Smooth muscle cell (in vitro differentiated cells): ENCODE measurements at regions not wholly inside any gene's neighbourhood (a gene's known extent, or its start where the extent isn't known, plus 50 kb on each side); places are given as distances from the start of the nearest gene placed in this dataset.

Experiments
- DNase-seq: peaks from one replicate; lab custom pipeline; 2025; ENCODE audit not compliant: unreplicated experiment; lab: John Stamatoyannopoulos, UW
- H2AFZ ChIP-seq: fragments of 200-600 bp; sonication (generic); 2 replicates; pipeline ENCODE4 v1.6.0; 2016; ENCODE audit warnings: antibody characterized with exemption, low read depth, mild to moderate bottlenecking
- H3F3A ChIP-seq: fragments of 200-600 bp; sonication (generic); 2 replicates; pipeline ENCODE4 v1.6.0; 2017; ENCODE audit warnings: antibody characterized with exemption, low read depth
- H3K27ac ChIP-seq: fragments of 200-600 bp; sonication (generic); 2 replicates; pipeline ENCODE4 v1.5.1; 2016; ENCODE audit warnings: low read depth, mild to moderate bottlenecking
- H3K27me3 ChIP-seq: fragments of 200-600 bp; sonication (generic); 2 replicates; pipeline ENCODE4 v1.6.1; 2016; ENCODE audit warnings: low read depth, mild to moderate bottlenecking
- H3K36me3 ChIP-seq: fragments of 200-600 bp; sonication (generic); 2 replicates; pipeline ENCODE4 v1.5.1; 2016; ENCODE audit warnings: low read depth
- H3K4me1 ChIP-seq: fragments of 200-600 bp; sonication (generic); 2 replicates; pipeline ENCODE4 v1.5.1; 2016; ENCODE audit warnings: low read depth
- H3K4me2 ChIP-seq: fragments of 200-600 bp; sonication (generic); 2 replicates; pipeline ENCODE4 v1.6.0; 2016; ENCODE audit warnings: mild to moderate bottlenecking
- H3K4me3 ChIP-seq: fragments of 200-600 bp; sonication (generic); 2 replicates; pipeline ENCODE4 v1.5.1; 2016; ENCODE audit warnings: mild to moderate bottlenecking
- H3K79me2 ChIP-seq: fragments of 200-600 bp; sonication (generic); 2 replicates; pipeline ENCODE4 v1.6.0; 2016; ENCODE audit warnings: low read depth, mild to moderate bottlenecking
- H3K9ac ChIP-seq: fragments of 200-600 bp; sonication (generic); 2 replicates; pipeline ENCODE4 v1.6.0; 2016; ENCODE audit warnings: low read depth
- H3K9me3 ChIP-seq: fragments of 200-600 bp; sonication (generic); replicated peaks from 2 replicates; pipeline ENCODE4 v1.5.1; 2016; ENCODE audit warnings: low read depth
- H4K20me1 ChIP-seq: fragments of 200-600 bp; sonication (generic); 2 replicates; pipeline ENCODE4 v1.6.0; 2016; ENCODE audit warnings: low read depth
- CTCF ChIP-seq: fragments of 200-600 bp; sonication (generic); IDR thresholded peaks from 2 replicates; pipeline ENCODE4 v1.5.1; 2017; ENCODE audit warnings: borderline replicate concordance, mild to moderate bottlenecking, antibody characterized with exemption; ENCODE audit not compliant: insufficient read depth, poor library complexity, severe bottlenecking
- WGBS: methylation state at CpG from one replicate; pipeline ENCODE4 v1.1.7; 2016; ENCODE audit warnings: low lambda C conversion rate; 5-methylcytosine and 5-hydroxymethylcytosine counted together

DNA sequence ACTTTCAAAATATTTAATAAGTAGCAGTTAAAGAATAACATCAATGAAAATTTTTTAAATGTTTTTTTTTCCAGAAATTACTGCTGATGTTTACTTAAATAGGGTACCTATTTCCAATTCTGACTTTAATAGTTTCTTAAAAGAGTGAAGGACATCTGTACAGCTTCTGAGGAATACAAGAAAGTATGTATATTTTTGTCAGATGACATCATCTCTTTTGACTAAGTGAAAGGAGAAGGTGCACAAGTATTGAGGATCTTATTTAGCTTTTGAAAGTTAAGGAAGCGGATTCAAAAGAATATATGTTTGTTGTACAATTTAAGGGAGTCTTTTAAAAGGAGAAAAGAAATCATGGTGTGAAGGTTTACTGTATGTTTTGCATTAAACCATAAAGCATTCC is 90.0 kb upstream of the SLC35B3 start:
- no peaks in the 10 kb centered on the region for H3K79me2 ChIP-seq
- H4K20me1 ChIP-seq: no peaks in the 10 kb centered on the region

GRCh38 chr6:8513174-8513573 is 77.8 kb upstream of the SLC35B3 start:
- H3K27me3 ChIP-seq: no peaks in the 10 kb centered on the region
- no peak overlapping the region for H3K9ac ChIP-seq
- H3K36me3 ChIP-seq: no peaks in the 10 kb centered on the region
- H3K79me2 ChIP-seq: no peaks in the 10 kb centered on the region
- no peak overlapping the region for H3K4me3 ChIP-seq
- H3F3A ChIP-seq: no peaks in the 10 kb centered on the region
- H3K4me1 ChIP-seq: no peaks in the 10 kb centered on the region
- DNase-seq: no peak
- H3K4me2 ChIP-seq: no peak overlapping the region
- 88% methylated on average over 1 of the region's 1 CpG for WGBS
- H2AFZ ChIP-seq: no peak overlapping the region
- H4K20me1 ChIP-seq: no peaks in the 10 kb centered on the region
- no peak for TF ChIP-seq CTCF
- H3K27ac ChIP-seq: no peak overlapping the region
- H3K9me3 ChIP-seq: no peaks in the 10 kb centered on the region

More for the DNA sequence above, 90.0 kb upstream of the SLC35B3 start:
- Histone ChIP-seq H2AFZ (no peak overlapping the region), H3K4me3 (no peak overlapping the region), H3K9me3 (no peaks in the 10 kb centered on the region), H3K27me3 (no peaks in the 10 kb centered on the region), H3F3A (no peaks in the 10 kb centered on the region), H3K36me3 (no peaks in the 10 kb centered on the region), H3K27ac (no peak overlapping the region), H3K4me1 (no peaks in the 10 kb centered on the region), H3K9ac (no peak overlapping the region), H3K4me2 (no peak overlapping the region)
- DNase-seq: no peak
- WGBS: 92% methylated on average over 1 of the region's 1 CpG
- TF ChIP-seq CTCF: no peak

DNA sequence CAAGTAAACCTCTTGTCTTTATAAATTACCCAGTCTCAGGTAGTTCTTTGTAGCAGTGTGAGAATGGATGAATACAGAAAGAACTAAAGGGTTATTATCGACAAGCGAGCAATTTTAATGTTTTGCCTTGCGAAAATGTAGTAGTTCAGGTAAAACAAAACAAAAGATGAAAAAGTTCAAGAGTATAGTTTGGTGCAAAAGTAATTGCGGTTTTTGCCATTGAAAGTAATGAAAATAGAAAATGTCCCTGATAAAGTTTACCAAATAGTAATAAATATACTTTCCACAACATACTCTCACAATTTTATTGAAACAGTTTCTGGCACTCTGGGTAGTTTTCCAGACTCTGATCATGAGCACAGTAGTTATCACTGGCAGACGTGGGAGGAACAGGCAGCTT is 71.9 kb upstream of the SLC35B3 start:
- Histone ChIP-seq H3K27me3 (no peaks in the 10 kb centered on the region), H3K4me1 (no peaks in the 10 kb centered on the region), H3K4me2 (no peak overlapping the region), H2AFZ (no peak overlapping the region), H3K79me2 (no peaks in the 10 kb centered on the region), H3K27ac (no peak overlapping the region), H3K36me3 (no peaks in the 10 kb centered on the region), H3K9ac (no peak overlapping the region), H4K20me1 (no peaks in the 10 kb centered on the region), H3K4me3 (no peak overlapping the region), H3K9me3 (no peaks in the 10 kb centered on the region), H3F3A (no peaks in the 10 kb centered on the region)
- 87% methylated on average over 5 of the region's 5 CpGs for WGBS
- DNase-seq: no peak
- no peak for TF ChIP-seq CTCF

DNA sequence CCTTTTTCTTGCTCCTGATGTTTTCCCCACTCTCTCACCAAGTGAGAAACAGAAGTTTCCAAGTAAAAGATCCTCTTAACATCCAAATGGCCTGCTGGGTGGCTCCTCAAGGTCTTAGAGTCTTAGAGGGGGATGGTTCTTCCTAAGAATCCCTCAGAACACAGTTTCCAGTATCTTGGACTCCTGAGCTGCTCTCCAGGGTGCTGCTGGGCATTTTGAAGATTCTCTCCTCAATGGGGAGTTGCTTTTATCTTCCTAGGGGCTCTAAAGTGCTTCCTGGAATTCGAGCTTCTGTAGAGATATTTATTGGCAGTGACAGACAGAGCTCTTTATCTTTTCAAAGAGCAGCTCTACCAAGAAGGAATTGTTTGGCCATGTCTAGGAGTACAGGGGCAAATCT is 70.8 kb upstream of the SLC35B3 start:
- Histone ChIP-seq H3K27ac (no peak overlapping the region), H3K4me2 (no peak overlapping the region), H3K36me3 (no peaks in the 10 kb centered on the region), H3K79me2 (no peaks in the 10 kb centered on the region), H3K4me1 (no peaks in the 10 kb centered on the region), H3K27me3 (no peaks in the 10 kb centered on the region), H3K9me3 (no peaks in the 10 kb centered on the region), H3K9ac (no peak overlapping the region), H3K4me3 (no peak overlapping the region), H2AFZ (no peak overlapping the region), H3F3A (no peaks in the 10 kb centered on the region), H4K20me1 (no peaks in the 10 kb centered on the region)
- 0% methylated on average over 1 of the region's 1 CpG for WGBS
- no peak for TF ChIP-seq CTCF
- no peak for DNase-seq
